Thyroid gland (tissue), 4 donors: ENCODE measurements at regions not wholly inside any gene's neighbourhood (a gene's known extent, or its start where the extent isn't known, plus 50 kb on each side); places are given as distances from the start of the nearest gene placed in this dataset.

ENCODE experiments used
- POLR2A ChIP-seq, 2 donors: fragments of 450-650 bp; IDR thresholded peaks; one replicate each; pipeline ENCODE4 v1.6.1; 2017; ENCODE audit warnings: antibody characterized with exemption in 2 of 2, mild to moderate bottlenecking in 2 of 2, moderate library complexity in 1 of 2
- TF ChIP-seq, protein P1 (sequence below), 6 experiments: fragments of 200-600 bp in 3 of 6; fragments of 450-650 bp in 3 of 6; sonication (generic) in 3 of 6; IDR thresholded peaks; one replicate each; pipeline ENCODE4 v1.5.1; 2016 to 2019; ENCODE audit warnings: antibody characterized with exemption in 6 of 6, mild to moderate bottlenecking in 2 of 6, inconsistent platforms in 1 of 6, moderate library complexity in 1 of 6

DNA sequence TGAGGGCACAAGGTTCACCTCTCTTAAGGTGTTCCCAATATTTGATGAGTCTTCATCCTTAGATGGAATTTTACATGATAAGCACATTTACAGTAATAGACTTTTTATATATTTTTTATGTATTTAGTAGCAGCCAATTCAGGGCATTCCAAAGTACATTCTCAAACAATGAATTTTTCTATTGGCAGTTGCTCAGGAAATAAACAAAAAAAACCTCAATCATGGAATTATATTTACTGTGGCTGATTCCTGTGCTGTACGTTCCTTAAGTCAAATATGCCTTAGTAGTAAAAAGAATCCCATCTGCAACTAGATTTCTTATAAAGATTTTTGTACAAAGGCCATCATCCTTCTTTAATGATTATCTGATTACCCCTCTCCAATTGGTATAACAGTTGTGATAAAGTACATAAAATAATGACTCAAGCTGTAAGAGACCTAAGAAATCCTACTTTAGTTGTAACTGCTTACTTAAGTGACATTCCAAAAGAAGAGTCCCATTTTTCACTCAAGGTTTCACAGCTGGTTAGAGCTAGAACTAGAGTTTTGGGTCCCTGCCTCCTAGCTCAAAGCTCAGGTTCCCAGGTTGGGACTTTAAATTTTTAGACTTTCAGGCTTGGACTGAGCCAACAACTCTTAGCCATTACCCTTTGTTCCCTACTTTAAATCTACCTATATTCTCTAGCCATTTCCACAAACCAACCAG is 152.7 kb downstream of the FHIP1A start:
- TF ChIP-seq, protein P1, sequence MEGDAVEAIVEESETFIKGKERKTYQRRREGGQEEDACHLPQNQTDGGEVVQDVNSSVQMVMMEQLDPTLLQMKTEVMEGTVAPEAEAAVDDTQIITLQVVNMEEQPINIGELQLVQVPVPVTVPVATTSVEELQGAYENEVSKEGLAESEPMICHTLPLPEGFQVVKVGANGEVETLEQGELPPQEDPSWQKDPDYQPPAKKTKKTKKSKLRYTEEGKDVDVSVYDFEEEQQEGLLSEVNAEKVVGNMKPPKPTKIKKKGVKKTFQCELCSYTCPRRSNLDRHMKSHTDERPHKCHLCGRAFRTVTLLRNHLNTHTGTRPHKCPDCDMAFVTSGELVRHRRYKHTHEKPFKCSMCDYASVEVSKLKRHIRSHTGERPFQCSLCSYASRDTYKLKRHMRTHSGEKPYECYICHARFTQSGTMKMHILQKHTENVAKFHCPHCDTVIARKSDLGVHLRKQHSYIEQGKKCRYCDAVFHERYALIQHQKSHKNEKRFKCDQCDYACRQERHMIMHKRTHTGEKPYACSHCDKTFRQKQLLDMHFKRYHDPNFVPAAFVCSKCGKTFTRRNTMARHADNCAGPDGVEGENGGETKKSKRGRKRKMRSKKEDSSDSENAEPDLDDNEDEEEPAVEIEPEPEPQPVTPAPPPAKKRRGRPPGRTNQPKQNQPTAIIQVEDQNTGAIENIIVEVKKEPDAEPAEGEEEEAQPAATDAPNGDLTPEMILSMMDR (IDR thresholded peaks at IDR 0.05) = no peak
- TF ChIP-seq POLR2A (IDR thresholded peaks at IDR 0.05) = no peak
